Ishikawa (cell line): ENCODE measurements at regions not wholly inside any gene's neighbourhood (a gene's known extent, or its start where the extent isn't known, plus 50 kb on each side); places are given as distances from the start of the nearest gene placed in this dataset.

Experiments
- CEBPB ChIP-seq: IDR thresholded peaks from 2 replicates; pipeline ENCODE4 v1.6.1; 2012
- CREB1 ChIP-seq: IDR thresholded peaks from 2 replicates; pipeline ENCODE4 v1.6.1; 2012; ENCODE audit warnings: low read depth
- EGR1 ChIP-seq: IDR thresholded peaks from 2 replicates; pipeline ENCODE4 v1.6.1; 2012
- EP300 ChIP-seq: IDR thresholded peaks from 2 replicates; pipeline ENCODE4 v1.6.1; 2012; ENCODE audit warnings: borderline replicate concordance
- FOXM1 ChIP-seq: IDR thresholded peaks from 2 replicates; pipeline ENCODE4 v1.6.1; 2012; ENCODE audit warnings: low read depth, borderline replicate concordance
- NFIC ChIP-seq: IDR thresholded peaks from 2 replicates; pipeline ENCODE4 v1.6.1; 2012
- RAD21 ChIP-seq: IDR thresholded peaks from 2 replicates; pipeline ENCODE4 v1.6.1; 2012; ENCODE audit warnings: low read depth
- TAF1 ChIP-seq: IDR thresholded peaks from 2 replicates; pipeline ENCODE4 v1.6.1; 2012; ENCODE audit warnings: low read depth, mild to moderate bottlenecking
- TCF12 ChIP-seq: IDR thresholded peaks from 2 replicates; pipeline ENCODE4 v1.6.1; 2012; ENCODE audit warnings: low read depth
- TEAD4 ChIP-seq: IDR thresholded peaks from 2 replicates; pipeline ENCODE4 v1.6.1; 2012
- YY1 ChIP-seq: IDR thresholded peaks from 2 replicates; pipeline ENCODE4 v1.6.1; 2012; ENCODE audit warnings: low read depth
- ZBTB7A ChIP-seq: IDR thresholded peaks from 2 replicates; pipeline ENCODE4 v1.6.1; 2012; ENCODE audit warnings: low read depth
- TF ChIP-seq, protein P1 (sequence below): IDR thresholded peaks from 2 replicates; pipeline ENCODE4 v1.6.1; 2012
- TF ChIP-seq, protein P2 (sequence below): IDR thresholded peaks from 2 replicates; pipeline ENCODE4 v1.6.1; 2012; ENCODE audit warnings: low read depth, mild to moderate bottlenecking
- TF ChIP-seq, protein P3 (sequence below): IDR thresholded peaks from 2 replicates; pipeline ENCODE4 v1.6.1; 2012

DNA sequence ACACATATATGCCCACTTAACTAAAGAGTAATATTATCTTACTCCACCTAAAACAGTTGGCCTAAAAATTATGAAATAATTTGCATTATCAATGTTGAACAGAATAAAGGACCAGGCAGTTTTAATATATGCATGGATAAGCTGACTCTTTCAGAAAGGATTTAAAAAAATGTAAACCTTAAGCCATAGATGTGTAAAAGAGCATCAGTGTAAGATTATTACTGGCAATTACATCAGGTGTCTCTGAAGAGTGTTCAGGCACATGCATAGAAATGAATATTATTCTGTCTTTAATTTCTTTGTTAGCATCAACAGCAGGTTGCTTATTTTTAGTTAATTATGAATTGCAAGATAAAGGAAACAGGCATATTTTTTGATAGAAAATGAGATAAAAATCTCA lies 1353.8 kb downstream of the C4orf33 start:
- TF ChIP-seq RAD21 (no peak), ZBTB7A (no peak), CREB1 (no peak), TEAD4 (no peak), EGR1 (no peak), TAF1 (no peak), CEBPB (no peak), FOXM1 (no peak), NFIC (no peak), TCF12 (no peak), YY1 (no peak), EP300 (no peak)
- TF ChIP-seq, protein P1, sequence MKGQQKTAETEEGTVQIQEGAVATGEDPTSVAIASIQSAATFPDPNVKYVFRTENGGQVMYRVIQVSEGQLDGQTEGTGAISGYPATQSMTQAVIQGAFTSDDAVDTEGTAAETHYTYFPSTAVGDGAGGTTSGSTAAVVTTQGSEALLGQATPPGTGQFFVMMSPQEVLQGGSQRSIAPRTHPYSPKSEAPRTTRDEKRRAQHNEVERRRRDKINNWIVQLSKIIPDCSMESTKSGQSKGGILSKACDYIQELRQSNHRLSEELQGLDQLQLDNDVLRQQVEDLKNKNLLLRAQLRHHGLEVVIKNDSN, result no peak
- TF ChIP-seq, protein P2, sequence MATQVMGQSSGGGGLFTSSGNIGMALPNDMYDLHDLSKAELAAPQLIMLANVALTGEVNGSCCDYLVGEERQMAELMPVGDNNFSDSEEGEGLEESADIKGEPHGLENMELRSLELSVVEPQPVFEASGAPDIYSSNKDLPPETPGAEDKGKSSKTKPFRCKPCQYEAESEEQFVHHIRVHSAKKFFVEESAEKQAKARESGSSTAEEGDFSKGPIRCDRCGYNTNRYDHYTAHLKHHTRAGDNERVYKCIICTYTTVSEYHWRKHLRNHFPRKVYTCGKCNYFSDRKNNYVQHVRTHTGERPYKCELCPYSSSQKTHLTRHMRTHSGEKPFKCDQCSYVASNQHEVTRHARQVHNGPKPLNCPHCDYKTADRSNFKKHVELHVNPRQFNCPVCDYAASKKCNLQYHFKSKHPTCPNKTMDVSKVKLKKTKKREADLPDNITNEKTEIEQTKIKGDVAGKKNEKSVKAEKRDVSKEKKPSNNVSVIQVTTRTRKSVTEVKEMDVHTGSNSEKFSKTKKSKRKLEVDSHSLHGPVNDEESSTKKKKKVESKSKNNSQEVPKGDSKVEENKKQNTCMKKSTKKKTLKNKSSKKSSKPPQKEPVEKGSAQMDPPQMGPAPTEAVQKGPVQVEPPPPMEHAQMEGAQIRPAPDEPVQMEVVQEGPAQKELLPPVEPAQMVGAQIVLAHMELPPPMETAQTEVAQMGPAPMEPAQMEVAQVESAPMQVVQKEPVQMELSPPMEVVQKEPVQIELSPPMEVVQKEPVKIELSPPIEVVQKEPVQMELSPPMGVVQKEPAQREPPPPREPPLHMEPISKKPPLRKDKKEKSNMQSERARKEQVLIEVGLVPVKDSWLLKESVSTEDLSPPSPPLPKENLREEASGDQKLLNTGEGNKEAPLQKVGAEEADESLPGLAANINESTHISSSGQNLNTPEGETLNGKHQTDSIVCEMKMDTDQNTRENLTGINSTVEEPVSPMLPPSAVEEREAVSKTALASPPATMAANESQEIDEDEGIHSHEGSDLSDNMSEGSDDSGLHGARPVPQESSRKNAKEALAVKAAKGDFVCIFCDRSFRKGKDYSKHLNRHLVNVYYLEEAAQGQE, result no peak
- TF ChIP-seq, protein P3, sequence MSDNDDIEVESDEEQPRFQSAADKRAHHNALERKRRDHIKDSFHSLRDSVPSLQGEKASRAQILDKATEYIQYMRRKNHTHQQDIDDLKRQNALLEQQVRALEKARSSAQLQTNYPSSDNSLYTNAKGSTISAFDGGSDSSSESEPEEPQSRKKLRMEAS, result no peak

DNA sequence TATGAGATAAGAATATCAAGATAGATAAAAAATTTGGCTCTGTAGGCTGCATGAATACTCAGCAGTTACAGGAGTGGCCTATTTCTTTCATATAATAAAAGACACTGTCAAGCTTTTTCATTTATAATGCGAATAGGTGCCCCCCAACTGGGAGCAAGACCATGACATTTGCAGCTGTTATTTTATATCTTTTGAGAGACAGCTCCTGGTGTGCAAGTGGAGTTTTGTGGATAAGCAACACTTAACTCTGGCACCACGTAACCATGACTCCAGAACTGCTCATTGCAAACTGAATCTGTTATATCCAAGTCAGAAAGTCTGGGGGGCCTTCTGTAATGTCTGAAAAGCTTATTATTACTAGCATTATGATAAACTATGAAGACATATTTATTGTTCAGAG lies 1372.4 kb downstream of the C4orf33 start:
- TF ChIP-seq EP300 (no peak), TCF12 (no peak), FOXM1 (no peak), YY1 (no peak), RAD21 (no peak), CREB1 (no peak), NFIC (no peak), CEBPB (no peak), TAF1 (no peak), EGR1 (no peak), TEAD4 (no peak), ZBTB7A (no peak)
- TF ChIP-seq, protein P1, result no peak
- TF ChIP-seq, protein P3, result no peak
- TF ChIP-seq, protein P2, result no peak

DNA sequence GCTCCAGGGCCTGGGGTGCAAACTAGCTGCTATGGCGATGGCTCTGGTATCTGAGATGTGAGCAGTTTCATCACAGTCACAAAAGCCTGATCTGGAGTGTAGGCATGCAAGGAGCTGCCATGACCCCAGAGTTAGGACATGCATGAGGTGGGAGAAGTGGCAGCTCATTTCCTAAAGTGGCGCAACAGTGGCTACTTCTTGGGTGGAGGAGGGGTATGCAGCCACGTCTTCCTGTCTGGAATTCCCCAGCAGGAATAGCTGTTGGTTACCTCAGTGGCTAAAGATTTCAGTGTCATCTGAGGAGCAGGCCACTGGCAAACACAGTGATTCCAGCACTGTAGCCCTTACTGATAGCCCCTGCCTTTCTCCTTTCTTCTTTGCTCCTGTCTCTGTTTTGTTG lies 1382.5 kb downstream of the C4orf33 start:
- no peak for TF ChIP-seq TCF12
- TF ChIP-seq, protein P1, result no peak
- TF ChIP-seq CREB1, result no peak
- TF ChIP-seq NFIC, result no peak
- no peak for TF ChIP-seq YY1
- TF ChIP-seq CEBPB, result no peak
- no peak for TF ChIP-seq RAD21
- TF ChIP-seq EP300, result no peak
- TF ChIP-seq, protein P3, result no peak
- no peak for TF ChIP-seq ZBTB7A
- TF ChIP-seq TEAD4, result no peak
- no peak for TF ChIP-seq TAF1
- TF ChIP-seq FOXM1, result no peak

DNA sequence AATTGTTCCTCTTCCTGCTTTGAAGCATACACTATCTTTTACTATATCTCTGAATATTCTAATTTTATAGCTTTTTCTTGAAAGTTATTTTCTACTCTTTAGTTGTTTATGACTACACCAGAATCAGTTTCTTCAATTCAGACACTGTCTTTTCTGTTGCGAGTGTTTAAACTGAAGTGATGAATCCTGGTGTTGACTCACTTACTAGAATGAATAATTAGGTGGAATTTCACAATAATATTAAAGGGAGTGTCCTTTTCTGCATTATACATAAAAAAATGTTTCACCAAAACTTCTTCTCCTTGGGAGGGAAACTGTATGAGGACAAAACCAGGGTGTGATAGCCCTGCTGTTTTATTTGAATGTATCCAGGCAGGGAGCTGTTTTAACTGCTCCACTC lies 1383.1 kb downstream of the C4orf33 start:
- TF ChIP-seq, protein P3, result no peak
- no peak for TF ChIP-seq EGR1
- TF ChIP-seq RAD21, result no peak
- TF ChIP-seq YY1, result no peak
- TF ChIP-seq FOXM1, result no peak
- TF ChIP-seq NFIC, result no peak
- TF ChIP-seq EP300, result no peak
- TF ChIP-seq, protein P1, result no peak
- TF ChIP-seq CEBPB, result no peak
- TF ChIP-seq CREB1, result no peak
- TF ChIP-seq TAF1, result no peak
- TF ChIP-seq TCF12, result no peak
- TF ChIP-seq TEAD4, result no peak
- TF ChIP-seq, protein P2, result no peak
- no peak for TF ChIP-seq ZBTB7A
